NB4 (cell line): ENCODE measurements at regions not wholly inside any gene's neighbourhood (a gene's known extent, or its start where the extent isn't known, plus 50 kb on each side); places are given as distances from the start of the nearest gene placed in this dataset.

Experiments
- TF ChIP-seq, protein P1 (sequence below): IDR thresholded peaks from one replicate; pipeline ENCODE4 v1.5.1; 2012; ENCODE audit warnings: low read depth, low read length
- TF ChIP-seq, protein P2 (sequence below): IDR thresholded peaks from 2 replicates; pipeline ENCODE4 v1.6.1; 2011; ENCODE audit warnings: low read depth, low read length

DNA sequence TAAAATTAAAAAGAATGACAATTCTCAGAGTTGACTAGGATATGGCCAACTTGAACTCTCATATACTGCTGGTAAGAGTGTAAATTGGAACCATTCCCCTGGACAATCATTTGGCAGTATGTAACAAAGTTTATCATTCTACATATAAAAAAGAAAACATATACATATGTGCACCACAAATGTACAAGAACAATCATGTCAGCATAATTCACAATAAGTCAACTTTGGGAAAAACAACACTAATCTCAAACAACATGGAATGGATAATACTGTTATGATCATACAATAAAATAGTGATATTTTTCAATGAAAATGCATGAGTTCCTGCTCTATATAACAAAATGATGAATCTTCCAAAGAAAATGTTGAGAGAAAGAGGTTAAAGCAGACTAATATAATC lies 1078.7 kb upstream of the EPHA7 start:
- TF ChIP-seq, protein P1, sequence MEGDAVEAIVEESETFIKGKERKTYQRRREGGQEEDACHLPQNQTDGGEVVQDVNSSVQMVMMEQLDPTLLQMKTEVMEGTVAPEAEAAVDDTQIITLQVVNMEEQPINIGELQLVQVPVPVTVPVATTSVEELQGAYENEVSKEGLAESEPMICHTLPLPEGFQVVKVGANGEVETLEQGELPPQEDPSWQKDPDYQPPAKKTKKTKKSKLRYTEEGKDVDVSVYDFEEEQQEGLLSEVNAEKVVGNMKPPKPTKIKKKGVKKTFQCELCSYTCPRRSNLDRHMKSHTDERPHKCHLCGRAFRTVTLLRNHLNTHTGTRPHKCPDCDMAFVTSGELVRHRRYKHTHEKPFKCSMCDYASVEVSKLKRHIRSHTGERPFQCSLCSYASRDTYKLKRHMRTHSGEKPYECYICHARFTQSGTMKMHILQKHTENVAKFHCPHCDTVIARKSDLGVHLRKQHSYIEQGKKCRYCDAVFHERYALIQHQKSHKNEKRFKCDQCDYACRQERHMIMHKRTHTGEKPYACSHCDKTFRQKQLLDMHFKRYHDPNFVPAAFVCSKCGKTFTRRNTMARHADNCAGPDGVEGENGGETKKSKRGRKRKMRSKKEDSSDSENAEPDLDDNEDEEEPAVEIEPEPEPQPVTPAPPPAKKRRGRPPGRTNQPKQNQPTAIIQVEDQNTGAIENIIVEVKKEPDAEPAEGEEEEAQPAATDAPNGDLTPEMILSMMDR = no peak
- TF ChIP-seq, protein P2, sequence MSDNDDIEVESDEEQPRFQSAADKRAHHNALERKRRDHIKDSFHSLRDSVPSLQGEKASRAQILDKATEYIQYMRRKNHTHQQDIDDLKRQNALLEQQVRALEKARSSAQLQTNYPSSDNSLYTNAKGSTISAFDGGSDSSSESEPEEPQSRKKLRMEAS = no peak
